Activated T-helper 1 cell treated with anti-CD3 and anti-CD28 coated beads, Interleukin-12 subunit alpha, Interleukin-12 subunit beta, Interleukin-2, Interleukin-4 antibody, amounts not matched to agents 30 ng/mL and 10 ng/mL and 1 ng/mL, durations not matched to agents 14 hours and 24 hours and 36 hours (primary cell): ENCODE measurements at regions not wholly inside any gene's neighbourhood (a gene's known extent, or its start where the extent isn't known, plus 50 kb on each side); places are given as distances from the start of the nearest gene placed in this dataset.

Source experiments
- DNase-seq: peaks from one replicate; pipeline ENCODE4 v3.0.0; 2021; ENCODE audit warnings: low spot score
- H3K27ac Mint-ChIP-seq: one replicate; pipeline ENCODE4 v1.8.0; 2021; ENCODE audit warnings: mild to moderate bottlenecking, mixed read lengths
- H3K27me3 Mint-ChIP-seq: one replicate; pipeline ENCODE4 v1.8.0; 2022; ENCODE audit warnings: mild to moderate bottlenecking, moderate library complexity, mixed read lengths; ENCODE audit not compliant: insufficient read depth
- H3K36me3 Mint-ChIP-seq: one replicate; pipeline ENCODE4 v1.8.0; 2021; ENCODE audit warnings: low read depth, mixed read lengths
- H3K4me1 Mint-ChIP-seq: one replicate; pipeline ENCODE4 v1.8.0; 2021; ENCODE audit warnings: low read depth, mixed read lengths
- H3K4me3 Mint-ChIP-seq: one replicate; pipeline ENCODE4 v1.8.0; 2021; ENCODE audit warnings: mild to moderate bottlenecking, moderate library complexity, mixed read lengths
- H3K9me3 Mint-ChIP-seq: one replicate; pipeline ENCODE4 v1.8.0; 2021; ENCODE audit warnings: mixed read lengths
- intact Hi-C: fragments of 100-400 bp; cut with micrococcal nuclease; formaldehyde crosslinking; loops from one replicate; pipeline ENCODE4 v1.15.1; 2024

DNA sequence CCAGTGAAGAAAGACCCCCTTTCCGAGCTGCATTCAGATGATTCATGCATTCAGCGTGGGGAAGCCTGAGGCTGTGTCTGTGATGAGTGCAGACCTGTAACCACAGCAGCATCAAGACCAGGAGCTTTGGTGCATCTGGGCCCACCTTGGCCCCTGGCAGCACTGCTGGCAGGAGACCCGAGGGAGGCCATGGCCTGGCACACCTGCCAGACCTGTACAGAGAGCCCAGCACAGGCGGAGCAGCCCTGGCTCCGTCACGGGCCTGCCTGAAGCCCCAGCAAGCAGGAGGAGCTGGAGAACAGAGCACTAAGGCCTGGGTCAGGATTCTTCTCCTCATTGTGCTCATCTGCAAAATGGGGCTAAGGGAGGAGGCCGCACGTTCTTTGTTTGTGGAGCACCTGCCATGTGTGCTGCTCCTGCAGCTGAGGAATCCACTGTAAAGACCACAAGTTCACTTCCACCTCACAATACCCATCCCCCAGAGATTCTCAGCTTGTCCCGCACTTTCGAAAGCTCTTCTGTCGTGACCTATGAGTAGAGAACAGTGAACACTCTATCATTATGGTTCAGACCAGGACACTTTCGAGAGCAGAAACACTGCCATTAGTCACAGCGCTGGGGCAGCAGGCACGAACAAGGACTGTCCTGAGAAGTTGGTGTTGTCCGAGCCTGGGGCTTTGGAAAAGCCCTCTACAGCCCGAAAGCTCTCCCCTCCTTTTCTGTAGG lies 144.4 kb upstream of the CST7 start:
- DNase-seq, result no peak
- H3K27me3 Mint-ChIP-seq, result no peaks in the 10 kb centered on the region
- H3K36me3 Mint-ChIP-seq, result no peaks in the 10 kb centered on the region
- H3K27ac Mint-ChIP-seq, result no peak overlapping the region
- H3K9me3 Mint-ChIP-seq, result no peaks in the 10 kb centered on the region
- H3K4me3 Mint-ChIP-seq, result no peak overlapping the region
- intact Hi-C loops, result no loop called here
- no peaks in the 10 kb centered on the region for H3K4me1 Mint-ChIP-seq

DNA sequence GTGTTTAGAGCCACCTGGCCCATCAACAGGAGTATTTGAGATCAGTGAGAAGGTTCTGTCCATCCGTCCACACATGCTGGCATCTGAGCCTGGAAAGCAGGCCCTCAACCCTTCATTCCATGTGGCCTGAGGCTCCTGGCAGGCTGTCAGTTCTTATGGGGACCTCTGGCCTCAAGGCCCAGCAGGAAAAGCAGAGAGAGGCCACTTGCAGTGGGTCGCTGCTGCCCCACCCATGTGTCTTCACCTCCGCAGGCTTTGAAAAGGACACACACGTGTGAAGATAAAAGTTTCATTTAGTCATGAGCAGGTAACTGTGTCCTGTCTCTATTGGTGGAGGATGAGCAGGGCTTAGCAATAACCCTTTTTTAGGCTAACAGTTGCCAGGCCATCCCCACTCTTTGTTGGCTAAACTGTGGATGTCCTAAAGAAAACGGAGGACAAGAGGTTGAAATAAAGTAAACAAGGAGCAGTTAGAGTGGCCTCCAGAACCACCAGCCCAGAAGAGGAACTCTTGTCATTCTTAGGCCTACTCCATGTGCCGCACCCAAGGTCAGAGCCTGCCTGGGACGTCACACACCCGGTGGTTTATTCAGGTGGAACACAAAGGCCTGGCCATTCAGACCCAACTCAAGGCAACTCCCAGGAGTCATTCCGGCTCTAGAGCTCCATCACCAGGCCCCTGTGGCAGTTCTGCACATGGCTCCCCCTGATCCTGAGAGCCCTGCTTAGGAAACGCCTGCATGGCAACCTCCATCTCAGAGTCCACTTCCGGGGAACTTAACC lies 143.4 kb upstream of the CST7 start:
- DNase-seq, result no peak
- Mint-ChIP-seq H3K4me3 (no peak overlapping the region), H3K9me3 (no peaks in the 10 kb centered on the region), H3K27me3 (no peaks in the 10 kb centered on the region), H3K36me3 (no peaks in the 10 kb centered on the region), H3K27ac (no peak overlapping the region), H3K4me1 (no peaks in the 10 kb centered on the region)
- intact Hi-C loops, result no loop called here

DNA sequence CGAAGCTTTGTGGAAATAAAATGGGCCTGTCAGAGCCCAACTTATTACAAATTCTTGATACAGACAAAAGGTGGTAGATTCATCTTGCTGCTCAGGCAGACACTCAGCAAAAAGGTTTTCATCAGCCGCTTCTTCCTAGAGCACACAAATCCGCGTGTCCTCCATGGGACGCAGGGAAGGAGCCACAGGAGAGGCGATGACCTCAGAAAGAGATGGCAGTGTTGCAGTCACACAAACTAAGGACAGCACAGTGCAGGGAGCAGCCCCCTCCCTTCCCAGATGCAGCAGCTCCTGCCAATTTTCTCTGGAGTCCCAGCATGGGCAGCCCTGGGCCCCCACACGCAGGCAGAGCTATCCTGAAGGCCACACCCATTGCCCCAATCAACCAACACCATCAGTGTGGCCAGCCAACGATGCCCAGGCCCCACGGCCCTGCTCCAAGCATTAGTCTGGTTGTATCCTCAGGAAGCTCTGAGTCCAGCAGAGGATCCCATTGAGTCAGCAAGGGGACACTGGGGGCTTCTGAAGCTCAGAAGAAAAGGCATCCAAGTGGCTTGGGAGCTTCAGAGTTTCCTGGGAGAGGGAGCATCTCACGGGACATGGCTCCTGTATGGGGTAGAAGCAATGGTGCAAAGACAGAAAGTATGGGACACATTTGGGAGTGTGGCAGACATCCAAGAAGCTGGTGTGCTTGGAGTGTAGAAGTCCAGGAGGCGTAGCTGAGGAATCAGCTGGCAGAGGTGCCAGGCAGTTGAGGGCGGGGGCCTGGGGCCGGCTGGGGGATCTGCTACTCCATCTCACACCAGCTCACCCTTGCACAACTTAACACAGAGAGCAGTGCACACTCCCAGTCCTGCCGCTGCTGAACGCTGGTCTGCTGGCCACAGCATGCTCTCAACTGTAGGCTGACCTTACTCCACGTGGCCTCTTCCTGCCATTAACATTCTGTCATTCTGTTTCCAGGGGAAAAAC lies 142.1 kb upstream of the CST7 start:
- DNase-seq, result no peak
- no peak overlapping the region for H3K27ac Mint-ChIP-seq

DNA sequence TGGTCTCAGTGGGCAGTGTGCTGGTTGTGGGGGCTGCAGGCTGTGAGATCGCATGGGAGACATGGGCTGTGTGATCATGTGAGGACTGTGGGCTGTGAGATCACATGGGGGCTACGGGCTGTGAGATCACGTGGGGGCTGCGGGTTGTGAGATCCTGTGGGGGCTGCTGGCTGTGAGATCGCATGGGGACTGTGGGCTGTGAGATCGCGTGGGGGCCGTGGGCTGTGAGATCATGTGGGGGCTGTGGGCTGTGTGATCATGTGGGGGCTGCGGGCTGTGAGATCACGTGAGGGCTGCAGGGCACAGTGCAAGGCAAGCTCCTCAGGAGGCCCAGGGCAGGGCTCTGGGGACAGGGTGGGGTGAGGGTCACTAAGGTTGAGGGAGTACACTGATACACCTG lies 140.5 kb upstream of the CST7 start:
- H3K4me1 Mint-ChIP-seq, result no peaks in the 10 kb centered on the region
- H3K9me3 Mint-ChIP-seq, result no peaks in the 10 kb centered on the region
- DNase-seq, result no peak
- no peaks in the 10 kb centered on the region for H3K36me3 Mint-ChIP-seq
- intact Hi-C loops, result no loop called here
- H3K27me3 Mint-ChIP-seq, result no peaks in the 10 kb centered on the region
- no peak overlapping the region for H3K4me3 Mint-ChIP-seq
- no peak overlapping the region for H3K27ac Mint-ChIP-seq

More for the DNA sequence above, 142.1 kb upstream of the CST7 start:
- H3K4me3 Mint-ChIP-seq, result no peak overlapping the region
- no peaks in the 10 kb centered on the region for H3K4me1 Mint-ChIP-seq
- no peaks in the 10 kb centered on the region for H3K36me3 Mint-ChIP-seq
- no peaks in the 10 kb centered on the region for H3K9me3 Mint-ChIP-seq
- H3K27me3 Mint-ChIP-seq, result no peaks in the 10 kb centered on the region
- intact Hi-C loops, result no loop called here

DNA sequence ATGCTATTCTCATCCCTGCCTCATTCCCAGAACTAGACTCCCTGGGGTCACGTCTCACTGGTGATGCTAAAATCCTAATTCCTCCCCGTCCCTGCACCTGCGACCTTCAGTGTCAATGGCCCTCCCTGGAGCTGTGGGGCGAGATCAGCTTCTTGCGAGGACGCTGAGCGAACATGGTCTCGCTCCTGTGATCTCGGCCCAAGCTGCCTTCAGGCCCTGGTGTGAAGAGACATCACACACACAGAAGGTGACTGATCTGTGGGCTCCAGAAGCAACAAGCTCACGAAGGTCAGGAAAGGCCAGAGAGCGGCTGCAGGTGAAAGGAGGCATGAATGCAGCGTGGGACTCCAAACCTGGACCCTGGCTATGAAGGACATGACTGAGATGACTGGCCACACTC lies 139.5 kb upstream of the CST7 start:
- Mint-ChIP-seq H3K27ac (no peak overlapping the region), H3K27me3 (no peaks in the 10 kb centered on the region), H3K4me3 (no peak overlapping the region), H3K9me3 (no peaks in the 10 kb centered on the region), H3K4me1 (no peaks in the 10 kb centered on the region), H3K36me3 (no peaks in the 10 kb centered on the region)
- intact Hi-C loops, result no loop called here
- no peak for DNase-seq

DNA sequence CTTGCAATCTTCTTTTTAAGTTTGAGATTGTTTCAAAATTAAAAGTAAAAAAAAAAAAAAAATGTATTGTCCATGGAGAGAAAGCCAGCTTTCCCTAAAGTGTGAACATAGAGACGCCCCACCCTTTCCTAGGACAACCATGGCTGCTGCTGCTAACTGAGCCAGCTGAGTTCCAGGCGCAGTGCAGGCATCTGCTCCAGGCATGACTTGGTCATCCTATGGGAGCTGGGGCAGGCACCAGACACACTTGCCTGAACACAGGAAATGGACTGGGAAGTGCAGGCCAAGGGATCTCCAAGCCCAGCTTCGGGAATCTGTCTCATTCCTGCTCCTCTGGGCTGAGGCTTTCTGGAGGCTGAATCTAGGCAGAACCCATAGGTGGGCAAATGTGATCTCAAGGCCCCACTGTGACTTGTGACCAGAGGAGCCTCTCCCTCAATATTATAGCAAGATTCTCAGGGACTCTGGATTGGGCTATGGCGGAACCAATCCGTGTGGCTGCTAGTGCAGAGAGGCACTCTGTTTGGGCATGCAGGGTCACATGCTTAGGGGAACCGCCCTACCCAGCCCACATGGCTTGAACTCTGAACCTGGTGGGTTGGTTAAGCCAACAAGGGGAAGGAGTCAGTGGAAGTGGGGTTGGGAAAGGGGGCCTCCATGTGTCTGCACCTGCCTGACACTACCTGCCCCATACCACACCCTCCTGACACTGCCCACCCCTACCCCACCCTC lies 138.2 kb upstream of the CST7 start:
- Mint-ChIP-seq H3K27me3 (peaks cover 2% of the 10 kb centered on the region), H3K36me3 (no peaks in the 10 kb centered on the region), H3K4me1 (no peaks in the 10 kb centered on the region), H3K27ac (no peak overlapping the region), H3K9me3 (no peaks in the 10 kb centered on the region), H3K4me3 (no peak overlapping the region)
- no peak for DNase-seq
- intact Hi-C loops, result no loop called here

DNA sequence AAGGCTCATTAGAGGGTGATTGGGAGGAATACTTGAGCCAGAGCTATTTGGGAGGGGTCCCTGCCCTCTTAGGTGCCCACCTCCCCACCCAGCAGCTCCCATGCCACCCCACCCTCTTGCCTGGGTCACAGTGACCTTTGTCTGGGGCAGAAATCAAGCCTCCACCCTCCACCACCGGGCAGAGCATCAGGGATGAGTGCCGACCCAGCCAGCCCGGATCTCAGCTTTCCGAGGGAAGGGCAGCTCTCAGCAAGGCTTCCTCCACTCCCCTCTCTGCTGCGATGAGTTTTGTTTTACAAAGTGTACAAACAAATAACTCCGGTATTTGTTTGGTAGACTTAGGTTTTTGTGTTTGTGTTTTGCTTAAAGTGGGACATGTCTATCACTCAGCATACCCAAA lies 136.7 kb upstream of the CST7 start:
- no peaks in the 10 kb centered on the region for H3K4me1 Mint-ChIP-seq
- H3K27me3 Mint-ChIP-seq, result peaks cover 2% of the 10 kb centered on the region
- H3K36me3 Mint-ChIP-seq, result no peaks in the 10 kb centered on the region

DNA sequence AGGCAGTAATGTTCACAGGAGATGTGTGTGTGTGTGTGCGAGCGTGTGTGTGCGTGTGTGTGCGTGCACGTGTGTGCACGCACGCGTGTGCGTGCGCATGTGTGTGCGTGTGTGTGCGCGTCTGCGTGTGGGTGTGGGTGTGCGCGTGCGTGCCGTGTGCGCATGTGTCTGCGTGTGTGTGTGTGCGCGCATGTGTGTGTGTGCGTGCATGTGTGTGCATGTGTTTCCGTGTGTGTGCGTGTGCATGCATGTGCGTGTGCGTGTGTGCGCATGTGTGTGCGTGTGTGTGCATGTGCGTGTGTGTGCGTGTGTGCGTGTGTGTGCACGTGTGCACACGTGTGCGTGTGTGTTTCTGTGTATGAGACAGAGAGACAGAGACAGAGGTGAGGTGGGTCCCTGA lies 136.0 kb upstream of the CST7 start:
- Mint-ChIP-seq H3K9me3 (no peaks in the 10 kb centered on the region), H3K4me1 (no peaks in the 10 kb centered on the region), H3K27ac (no peak overlapping the region), H3K36me3 (no peaks in the 10 kb centered on the region), H3K4me3 (no peak overlapping the region), H3K27me3 (peaks cover 2% of the 10 kb centered on the region)
- intact Hi-C loops, result no loop called here
- no peak for DNase-seq

More for the DNA sequence above, 136.7 kb upstream of the CST7 start:
- Mint-ChIP-seq H3K4me3 (no peak overlapping the region), H3K27ac (no peak overlapping the region), H3K9me3 (no peaks in the 10 kb centered on the region)
- no peak for DNase-seq
- intact Hi-C loops, result no loop called here

DNA sequence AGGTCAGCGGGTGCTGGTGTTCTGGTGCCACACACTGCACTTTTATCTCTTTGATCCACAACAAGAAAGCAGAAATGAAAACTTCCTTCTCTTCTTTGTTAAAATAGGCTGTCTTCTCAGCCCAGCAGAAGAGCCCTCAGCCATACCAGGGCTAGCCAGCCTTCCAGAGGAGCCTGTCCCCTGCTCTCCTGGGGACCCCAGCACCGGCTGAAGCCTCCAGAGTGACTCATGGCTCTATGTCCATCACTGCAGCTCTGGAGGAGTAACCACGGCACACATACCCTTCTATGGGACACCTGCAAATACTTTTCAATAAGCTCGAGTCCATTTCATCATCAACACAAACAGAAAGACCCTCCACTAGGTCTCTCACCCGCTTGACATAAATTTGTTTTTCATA lies 135.6 kb upstream of the CST7 start:
- intact Hi-C loops, result no loop called here
- peaks cover 2% of the 10 kb centered on the region for H3K27me3 Mint-ChIP-seq
- DNase-seq, result no peak
- H3K4me3 Mint-ChIP-seq, result no peak overlapping the region
- H3K27ac Mint-ChIP-seq, result no peak overlapping the region
- H3K36me3 Mint-ChIP-seq, result no peaks in the 10 kb centered on the region
- no peaks in the 10 kb centered on the region for H3K4me1 Mint-ChIP-seq
- H3K9me3 Mint-ChIP-seq, result no peaks in the 10 kb centered on the region

DNA sequence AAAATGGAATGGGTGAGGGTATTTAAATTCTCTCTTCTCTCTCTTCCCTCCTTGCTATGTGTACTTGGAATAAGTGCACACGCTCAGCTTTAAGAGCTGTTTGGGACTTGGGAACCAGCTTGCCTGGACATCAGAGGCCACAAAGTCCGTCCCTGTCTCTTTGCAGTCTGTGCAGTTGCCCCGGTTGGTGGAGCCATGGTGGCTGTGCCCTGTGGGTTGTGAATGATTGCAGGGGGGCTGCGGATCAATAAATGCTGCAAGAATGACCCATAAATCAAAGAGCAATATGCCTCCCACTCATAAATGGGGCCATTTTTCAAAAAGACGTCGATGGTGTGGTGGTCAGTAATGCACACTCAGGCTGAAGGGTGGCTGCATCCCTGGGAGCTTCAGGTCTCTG lies 135.1 kb upstream of the CST7 start:
- Mint-ChIP-seq H3K4me3 (no peak overlapping the region), H3K27ac (no peak overlapping the region), H3K36me3 (no peaks in the 10 kb centered on the region), H3K9me3 (no peaks in the 10 kb centered on the region), H3K4me1 (no peaks in the 10 kb centered on the region), H3K27me3 (peaks cover 2% of the 10 kb centered on the region)
- DNase-seq, result no peak
- intact Hi-C loops, result no loop called here

DNA sequence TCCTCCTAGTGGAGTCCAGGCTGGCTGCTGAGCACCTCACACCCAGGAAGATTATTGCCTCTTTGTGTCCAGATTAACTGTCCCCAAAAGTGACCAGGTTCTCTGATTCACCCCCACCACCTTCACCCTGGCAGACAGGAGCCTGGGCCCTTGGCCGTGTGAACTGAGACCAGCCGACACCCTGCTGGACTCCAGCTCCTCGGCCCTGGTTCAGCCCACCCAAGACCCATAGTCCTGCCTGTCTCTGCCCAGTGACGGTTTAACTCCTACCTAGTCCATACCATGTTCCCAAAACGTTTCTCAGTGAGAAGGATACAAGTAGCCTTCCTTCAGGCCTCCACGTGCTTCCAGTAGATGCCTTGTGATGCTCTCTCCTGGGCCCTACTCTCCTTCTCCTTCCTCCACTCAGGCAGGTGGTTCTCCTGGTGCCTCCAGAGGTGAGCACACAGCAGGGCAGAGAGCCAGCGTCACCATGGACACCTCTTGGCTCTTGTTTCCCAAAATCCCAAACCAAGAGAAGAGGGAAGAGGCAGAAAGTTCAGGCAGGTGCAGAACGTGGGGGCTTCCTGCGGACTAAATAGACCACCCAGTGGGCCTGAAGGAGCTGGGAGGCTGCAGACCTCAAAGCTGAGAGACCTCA lies 134.4 kb upstream of the CST7 start:
- no peaks in the 10 kb centered on the region for H3K4me1 Mint-ChIP-seq
- H3K4me3 Mint-ChIP-seq, result no peak overlapping the region
- no peak for DNase-seq
- no peaks in the 10 kb centered on the region for H3K9me3 Mint-ChIP-seq
- no peak overlapping the region for H3K27ac Mint-ChIP-seq
- peaks cover 2% of the 10 kb centered on the region for H3K27me3 Mint-ChIP-seq
- no peaks in the 10 kb centered on the region for H3K36me3 Mint-ChIP-seq
- intact Hi-C loops, result no loop called here

DNA sequence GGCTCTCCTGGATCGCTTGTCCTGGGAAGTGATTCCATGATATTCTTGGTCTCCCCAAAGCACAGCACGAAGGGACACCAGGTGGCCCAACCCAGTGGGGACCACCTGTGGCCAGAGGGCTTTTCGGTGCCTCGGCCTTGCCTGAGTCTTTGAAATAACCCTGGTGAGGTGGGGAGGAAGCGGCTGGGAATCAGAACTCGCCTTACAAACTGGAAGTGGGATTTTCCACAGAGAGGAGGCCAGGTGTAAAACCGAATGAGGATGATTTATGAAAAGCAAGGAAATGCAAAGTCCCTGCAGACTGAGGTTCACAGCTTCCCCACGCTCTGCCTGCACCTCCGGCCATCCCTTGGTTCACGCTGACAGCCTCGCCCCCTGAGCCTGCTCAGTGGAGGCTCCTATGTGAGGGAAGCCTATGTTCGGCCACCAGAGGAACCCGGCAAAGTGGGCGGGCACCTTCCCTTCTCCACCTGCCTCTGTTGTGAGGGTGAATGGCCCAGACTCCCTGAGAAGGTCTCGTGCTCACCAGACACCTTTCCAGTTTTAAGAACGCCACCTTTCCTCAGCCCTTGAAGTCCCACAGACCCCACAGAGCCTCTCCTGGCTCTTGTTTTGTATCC lies 133.8 kb upstream of the CST7 start:
- H3K4me1 Mint-ChIP-seq, result no peaks in the 10 kb centered on the region
- no peaks in the 10 kb centered on the region for H3K36me3 Mint-ChIP-seq
- no peak for DNase-seq
- H3K27ac Mint-ChIP-seq, result no peak overlapping the region
- H3K4me3 Mint-ChIP-seq, result no peak overlapping the region
- H3K27me3 Mint-ChIP-seq, result peaks cover 2% of the 10 kb centered on the region
- no peaks in the 10 kb centered on the region for H3K9me3 Mint-ChIP-seq
- intact Hi-C loops, result no loop called here
